GM21737 (cell line): ENCODE measurements at regions not wholly inside any gene's neighbourhood (a gene's known extent, or its start where the extent isn't known, plus 50 kb on each side); places are given as distances from the start of the nearest gene placed in this dataset.

Experiments
- ATAC-seq: cut with Tn5 transposase; IDR thresholded peaks from one replicate; pipeline ENCODE4 v1.9.1; 2021; ENCODE audit warnings: mild to moderate bottlenecking, moderate library complexity; ENCODE audit not compliant: unreplicated experiment

DNA sequence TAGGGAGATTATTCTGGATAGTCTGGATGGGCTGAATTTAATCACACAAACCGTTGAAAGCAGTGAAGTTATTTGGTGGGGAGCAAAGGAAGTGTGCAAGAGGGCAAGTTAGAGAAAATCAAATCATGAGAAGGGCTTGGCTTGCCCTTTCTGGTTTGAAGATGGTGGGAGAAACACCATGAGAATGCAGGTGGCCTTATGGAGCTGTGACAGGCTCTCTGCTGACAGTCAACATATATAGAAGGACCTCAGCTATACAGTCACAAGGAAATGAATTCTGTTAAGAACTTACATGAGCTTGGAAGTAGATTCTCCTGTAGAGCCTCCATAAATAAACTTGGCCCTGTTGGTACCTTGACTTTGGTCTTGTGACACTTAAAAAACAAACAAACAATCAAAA is 72.3 kb downstream of the GMNC start:
- no peak for ATAC-seq

DNA sequence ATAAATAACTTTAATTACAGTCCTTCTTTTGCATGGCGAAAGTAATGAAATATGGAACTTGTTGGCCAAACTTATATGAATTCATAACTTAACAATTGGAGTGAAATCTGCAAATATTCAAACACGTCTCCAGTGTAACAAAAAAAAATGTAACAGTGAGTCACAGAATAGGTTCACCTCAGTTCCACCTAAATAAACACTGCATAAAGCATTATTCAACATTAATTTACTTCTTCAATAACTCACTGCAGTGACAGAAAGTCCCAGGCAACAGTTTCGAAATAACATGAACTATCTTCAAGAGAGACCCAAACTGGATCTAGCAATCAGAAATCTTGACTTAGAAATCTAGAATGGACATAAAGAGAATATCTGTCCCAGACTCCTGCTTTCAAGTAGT is 75.6 kb downstream of the GMNC start:
- ATAC-seq = no peak

DNA sequence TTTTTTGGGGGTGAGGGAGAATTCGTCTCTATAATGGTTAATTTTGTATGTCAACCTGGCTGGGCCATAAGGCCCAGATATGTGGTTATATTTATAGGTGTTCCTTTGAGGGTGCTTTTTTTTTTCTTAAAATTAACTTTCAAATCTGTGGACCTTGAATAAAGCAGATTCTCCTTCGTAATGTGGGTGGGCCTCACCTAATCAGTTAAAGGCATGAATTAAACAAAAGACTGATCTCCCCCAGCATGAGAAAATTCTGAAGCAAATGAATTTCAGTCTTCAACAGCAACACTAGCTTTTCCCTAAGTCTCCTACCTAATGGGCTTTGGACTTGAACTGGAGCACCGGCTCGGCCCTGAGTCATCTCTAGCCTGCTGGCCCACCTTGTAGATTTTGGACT is 77.4 kb downstream of the GMNC start:
- no peak for ATAC-seq

DNA sequence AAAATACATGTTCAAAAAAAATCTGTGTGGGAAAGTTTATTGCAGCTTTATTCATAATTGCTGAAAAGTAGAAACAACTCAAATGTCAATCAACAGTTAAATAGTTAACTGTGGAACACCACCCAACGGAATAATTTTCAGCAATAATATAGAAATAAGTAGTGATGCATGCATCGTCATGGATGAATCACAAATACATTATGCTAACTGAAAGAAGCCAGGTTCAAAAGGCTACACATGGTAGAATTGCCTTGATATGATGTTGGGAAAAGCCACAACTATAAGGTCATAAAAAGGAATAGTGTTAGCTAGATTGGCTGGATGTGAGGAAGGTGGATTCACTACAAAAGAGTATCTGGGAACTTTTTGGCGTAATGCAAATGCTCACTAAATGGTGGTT is 82.0 kb downstream of the GMNC start:
- no peak for ATAC-seq

DNA sequence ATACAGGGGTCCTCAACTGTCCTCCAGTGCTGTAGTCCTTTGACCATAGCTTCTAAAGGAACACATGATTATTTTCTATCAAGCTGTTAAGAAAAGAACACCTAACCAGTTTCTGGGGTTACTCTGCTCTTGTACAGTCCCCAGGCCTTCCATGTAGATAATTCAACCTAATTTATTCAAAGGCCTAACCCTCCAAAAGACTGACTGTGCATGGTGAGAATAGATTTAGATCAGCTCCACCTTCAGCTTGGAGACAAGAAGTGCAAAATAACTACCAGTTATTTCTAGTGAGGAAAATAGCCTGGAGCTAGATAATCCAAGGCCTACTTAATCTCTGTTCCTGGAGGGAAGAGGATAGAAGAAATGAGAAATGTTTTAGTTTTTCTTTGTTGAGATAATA is 87.9 kb downstream of the GMNC start:
- ATAC-seq = no peak

DNA sequence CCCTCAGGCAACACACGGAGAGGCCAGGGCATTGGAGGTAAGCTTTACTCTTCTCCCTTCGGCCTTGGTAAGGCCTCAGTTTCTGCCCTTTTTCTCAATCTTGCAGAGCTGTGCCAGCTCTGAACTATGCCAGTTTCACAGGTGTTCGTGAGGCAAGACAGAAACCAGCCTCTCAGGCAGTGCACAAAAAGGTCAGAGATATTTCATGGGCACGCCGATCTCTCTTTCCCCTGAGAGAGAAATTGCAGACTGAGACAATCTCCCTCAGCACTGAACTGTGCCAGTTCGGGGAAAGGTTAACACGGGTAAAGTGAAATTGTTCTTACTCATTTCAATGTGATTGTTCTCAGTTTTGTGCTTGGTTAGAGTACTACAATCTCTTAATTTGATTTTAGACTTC is 88.5 kb downstream of the GMNC start:
- no peak for ATAC-seq

DNA sequence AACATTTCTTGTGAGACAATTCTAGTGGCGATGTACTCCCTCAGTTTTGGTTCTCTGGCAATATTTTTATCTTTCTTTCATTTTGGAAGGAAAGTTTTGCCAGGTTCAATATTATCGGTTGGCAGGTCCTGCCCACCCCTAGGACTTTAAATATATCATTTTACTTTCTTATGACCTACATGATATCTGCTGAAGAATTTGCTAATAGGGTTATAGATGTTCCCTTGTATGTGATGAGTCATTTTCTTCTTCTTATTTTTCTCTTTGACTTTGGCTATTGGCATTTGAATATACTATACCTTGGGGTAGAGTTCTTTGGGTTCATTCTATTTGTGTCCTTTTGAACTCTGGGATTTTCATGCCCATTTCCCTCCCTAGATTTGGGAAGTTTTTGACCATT is 89.7 kb downstream of the GMNC start:
- ATAC-seq = no peak

DNA sequence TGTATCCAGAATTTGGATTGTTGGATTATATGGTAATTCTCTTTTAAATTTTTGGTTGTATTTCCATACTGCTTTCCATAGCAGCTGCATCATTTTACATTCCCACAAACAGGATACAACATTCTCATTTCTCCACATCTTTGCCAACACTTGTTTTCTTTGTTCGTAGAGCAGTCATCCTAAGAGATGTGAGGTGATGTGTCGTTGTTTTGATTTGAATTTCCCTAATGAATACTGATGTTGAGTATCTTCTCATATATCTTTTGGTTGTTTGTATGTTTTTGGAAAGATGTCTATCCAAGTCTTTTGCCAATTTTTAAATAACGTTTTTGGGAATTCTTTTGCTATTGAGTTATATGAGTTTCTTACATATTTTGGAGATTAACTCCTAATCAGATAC is 93.6 kb downstream of the GMNC start:
- no peak for ATAC-seq

DNA sequence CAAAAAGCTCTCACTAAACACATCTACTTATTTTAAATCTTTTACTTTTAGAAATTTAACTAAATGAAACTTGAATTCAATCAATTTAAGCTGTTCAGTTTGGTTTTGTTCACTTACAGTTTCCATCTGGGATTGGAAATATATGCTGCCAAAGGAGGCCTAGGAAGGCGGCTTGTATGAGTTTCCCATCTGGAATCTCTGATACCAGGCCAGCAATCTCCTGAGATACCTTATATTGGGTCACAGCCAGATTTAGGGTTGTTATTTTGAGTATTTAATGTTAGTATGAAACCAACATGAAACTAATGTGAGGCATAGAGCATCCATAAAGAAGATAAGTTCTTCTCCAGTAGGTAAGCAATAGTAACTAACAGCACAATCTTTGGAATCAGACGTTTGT is 94.6 kb downstream of the GMNC start:
- ATAC-seq = no peak

DNA sequence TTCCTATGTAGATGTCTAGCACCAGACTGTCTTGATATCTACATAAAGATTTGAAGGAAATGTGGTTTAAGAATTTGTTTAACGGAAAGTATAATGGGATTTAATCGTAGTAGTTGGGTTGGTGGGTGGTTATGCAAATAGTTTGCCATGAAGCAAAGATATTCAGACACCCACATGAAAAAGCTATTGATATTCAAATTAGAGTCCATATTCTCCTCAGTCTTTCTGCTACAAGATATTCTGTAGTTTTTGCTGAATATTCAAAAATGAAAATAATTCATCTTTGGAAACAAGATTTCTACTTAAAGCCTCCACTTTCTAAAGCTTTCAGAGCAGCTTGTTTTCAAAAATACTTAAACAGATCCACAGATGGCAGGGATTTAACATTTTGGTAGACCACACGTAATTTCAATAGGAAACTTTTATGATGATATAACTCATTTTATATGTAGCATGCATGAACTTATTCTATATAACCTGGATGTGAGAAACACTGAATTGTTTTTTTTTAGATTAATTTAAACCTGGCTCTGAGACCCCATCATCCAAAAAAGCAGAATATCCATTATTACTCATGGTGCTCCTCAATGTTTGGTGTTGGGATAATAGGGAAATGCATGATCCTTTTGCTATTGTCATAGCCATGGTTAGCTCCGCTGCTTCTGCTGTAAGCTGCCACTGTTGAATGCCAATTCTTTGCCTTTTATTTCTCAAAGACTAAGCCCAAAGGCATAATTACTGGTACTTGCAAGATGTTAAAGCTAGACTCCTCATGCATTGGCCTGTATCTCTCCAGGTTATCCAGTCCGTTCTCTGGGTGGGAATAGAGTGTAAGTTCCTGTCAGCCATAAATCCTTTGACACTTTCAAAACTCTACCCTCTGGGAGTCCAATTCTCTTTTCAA is 98.0 kb downstream of the GMNC start:
- no peak for ATAC-seq

DNA sequence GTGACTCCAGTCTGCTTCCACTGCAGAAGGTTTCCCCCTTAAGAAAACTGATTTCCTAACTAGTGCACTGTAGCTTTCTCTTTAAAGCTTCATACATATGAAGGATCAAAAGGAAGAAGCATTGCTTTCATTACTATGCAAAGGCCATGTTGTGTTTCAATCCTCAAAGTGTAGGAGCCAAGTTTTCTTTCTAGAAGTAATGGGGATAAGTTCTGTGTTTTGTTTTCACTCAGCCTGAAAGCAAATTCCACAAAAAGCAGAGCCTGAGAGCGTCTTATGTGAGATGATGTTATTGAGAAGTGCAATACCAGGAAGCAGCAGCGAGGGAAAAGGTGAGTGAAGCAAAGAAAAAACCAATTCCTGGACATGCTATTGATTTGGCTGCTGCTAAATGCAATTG is 99.7 kb downstream of the GMNC start:
- no peak for ATAC-seq

DNA sequence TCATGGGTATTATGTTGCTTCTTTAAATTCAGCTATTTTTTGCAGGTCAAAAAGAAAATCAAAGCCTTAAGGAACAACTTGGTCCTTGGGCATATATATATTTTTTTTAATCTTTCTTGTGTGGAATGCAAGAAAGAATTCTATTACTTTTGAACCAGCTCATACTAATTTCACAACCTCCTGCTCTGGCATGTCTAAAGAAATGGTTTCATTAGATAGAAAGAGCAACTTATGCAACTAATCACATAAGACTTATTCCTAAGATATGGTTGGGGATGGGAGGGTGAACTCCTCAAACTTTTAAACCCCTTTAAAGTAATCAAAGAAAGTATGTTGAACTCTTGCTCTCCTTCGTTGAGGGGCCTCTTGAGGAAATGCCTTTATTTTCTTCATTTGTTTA is 114.9 kb downstream of the GMNC start:
- ATAC-seq = no peak

DNA sequence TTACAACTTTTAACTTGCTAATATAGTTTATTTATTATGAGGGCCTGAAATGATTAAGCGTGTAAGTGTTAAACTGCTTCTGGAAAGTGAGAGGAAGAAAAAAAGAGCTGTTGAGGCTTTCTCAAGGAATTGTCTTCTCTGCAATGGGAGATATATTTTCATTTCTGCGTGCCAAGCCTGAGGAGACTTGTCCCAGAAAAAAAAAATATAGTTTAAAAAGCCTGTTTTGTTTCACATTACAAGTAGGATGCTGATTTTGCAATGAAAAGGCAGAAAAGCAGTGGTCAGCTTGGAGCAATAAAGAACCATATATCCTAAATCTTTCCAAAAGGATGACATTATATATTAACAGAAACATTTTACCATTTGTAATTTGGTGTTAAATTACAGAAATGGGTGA is 115.5 kb downstream of the GMNC start:
- ATAC-seq = no peak

DNA sequence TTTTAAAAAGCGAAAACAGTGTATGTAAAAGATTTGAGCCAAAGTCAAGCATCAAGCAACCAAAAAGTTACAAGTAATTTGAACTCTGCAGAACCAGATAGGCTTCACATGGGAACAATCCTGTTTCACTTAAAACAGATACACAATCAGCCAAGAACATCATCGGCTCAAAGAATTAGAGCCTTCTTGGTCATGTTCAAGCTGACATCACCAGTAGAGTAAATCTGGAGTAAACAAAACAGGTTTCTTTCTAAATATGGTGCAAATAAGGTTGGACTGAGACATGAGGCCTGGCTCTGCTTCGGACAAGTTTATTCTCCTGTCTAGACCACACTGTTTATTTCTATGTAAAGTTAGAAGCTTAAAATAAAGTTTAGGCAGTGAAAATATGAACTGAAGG is 116.0 kb downstream of the GMNC start:
- ATAC-seq = no peak

DNA sequence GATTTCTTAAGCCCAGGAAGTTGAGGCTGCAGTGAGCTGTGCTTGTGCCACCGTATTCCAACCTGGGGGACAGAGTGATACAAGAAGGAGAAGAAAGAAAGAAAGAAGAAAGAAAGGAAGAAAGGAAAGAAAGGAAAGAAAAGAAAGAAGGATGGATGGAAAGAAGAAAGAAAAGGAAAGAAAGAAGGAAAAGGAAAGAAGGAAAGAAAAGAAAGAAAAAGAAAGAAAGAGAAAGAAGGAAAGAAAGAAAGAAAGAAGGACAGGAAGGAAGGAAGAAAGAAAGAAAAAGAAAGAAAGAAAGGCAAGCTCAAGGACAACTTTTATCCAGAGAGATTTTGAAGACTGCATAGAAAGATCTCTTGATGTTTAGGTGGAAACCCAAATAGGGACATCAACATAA is 120.7 kb downstream of the GMNC start:
- ATAC-seq = no peak

DNA sequence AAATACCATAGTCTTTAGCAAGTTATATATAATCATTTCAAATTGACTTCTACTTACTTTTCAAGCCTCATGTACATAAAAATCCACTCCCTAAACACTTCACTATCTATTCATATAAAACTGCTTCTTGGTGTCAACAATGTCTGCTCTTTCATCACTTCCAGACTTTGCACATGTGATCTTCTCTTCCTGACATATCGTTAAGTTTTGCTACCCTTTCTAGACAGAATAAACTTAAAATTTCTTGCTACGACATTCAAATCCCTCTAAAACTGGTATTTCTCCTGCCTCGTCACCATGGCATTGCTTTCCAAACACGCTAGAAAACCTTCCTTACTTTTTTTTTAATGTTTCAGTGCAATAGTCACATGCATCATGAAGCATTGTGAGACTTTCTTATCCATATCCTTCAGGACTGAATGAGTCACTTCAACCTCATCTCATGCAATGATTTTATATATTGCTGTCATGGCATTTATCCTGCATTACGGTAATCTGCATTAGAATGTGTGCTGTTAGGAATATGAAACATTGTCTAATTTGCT is 122.8 kb downstream of the GMNC start:
- ATAC-seq = no peak

DNA sequence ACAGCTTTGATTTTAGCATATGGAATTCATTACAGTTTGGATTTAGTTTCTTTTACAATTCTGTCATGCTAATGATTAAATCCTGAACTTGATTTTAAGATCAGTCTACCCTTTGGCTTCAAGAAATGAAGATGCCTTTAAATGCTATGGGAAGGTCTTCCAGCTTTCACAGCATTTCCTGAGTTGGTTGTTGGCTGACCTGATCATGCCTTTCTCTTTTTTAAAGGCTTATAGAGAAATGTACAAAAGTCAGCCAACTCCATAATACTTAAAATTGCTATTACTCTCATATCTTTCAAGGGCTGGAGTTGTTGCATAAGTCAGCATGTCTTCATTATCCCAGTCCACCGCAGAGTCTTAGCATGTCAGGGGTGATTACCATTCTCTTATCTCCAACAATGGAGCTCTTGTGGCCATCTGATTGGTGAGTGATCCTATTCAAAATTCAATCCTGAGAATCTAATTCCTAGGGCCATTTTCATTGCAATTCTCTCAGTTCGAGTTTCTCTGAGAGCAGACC is 123.8 kb downstream of the GMNC start:
- ATAC-seq = no peak

DNA sequence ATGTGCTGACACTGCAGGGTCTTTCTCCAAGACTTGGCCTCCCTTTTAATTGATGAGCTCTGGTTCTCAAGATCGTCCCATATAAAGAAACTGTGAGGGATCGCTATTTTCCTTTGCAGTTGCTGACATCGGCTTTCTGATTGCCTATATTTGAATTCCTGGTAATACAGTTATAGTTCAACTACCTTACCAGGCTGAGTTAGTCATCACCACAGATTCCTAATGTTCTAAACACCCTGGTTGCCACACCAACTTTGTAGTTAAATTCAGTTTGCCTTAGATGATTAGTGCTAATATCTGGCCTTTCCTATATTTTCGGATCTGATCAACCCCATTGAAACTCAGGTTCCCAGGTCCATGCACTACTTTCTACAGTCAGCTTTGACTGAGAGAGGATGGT is 125.0 kb downstream of the GMNC start:
- ATAC-seq = no peak

DNA sequence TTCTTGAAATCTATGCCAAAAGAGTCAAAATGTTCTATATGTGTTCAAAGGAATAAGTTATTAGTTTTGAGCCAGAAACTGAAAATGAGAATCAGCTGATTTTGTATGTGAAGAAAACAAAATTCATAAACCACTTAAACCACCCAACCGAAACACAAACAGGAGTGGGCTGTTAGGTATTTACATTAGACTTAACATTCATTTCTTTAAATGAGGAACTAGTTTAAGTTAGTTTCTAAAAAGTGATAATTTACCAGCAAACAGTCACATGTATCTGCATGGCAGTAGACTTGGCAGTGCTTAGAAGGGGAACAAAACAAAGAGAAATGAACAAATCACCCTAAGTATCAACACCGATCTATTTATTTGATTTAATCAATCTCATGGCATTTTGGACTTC is 128.0 kb downstream of the GMNC start:
- ATAC-seq = no peak

DNA sequence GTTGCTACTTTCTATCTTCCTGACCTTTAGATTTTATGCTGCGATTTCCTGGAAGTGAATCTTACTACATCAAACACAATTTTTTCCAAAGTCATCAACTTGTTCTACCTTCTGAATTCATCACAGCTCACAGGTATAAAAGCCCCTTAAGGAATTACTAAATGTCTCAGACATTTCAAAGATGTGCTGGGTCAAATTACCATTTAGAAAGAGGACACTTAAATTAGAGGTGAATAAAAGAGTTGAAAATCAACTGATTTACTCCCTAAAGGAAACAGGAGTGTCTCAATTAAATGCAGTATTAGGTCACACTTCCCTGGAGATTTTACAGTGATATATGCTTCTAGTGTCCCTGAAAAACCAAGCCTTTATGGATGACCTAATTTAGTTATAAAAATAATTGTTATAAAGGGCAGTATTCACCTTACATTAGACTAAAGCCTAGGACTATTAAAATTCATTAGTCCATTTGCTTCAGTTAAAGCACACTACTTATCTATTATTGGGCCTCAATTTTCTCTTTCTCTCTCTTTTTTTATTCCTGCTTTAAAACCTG is 128.8 kb downstream of the GMNC start:
- no peak for ATAC-seq

DNA sequence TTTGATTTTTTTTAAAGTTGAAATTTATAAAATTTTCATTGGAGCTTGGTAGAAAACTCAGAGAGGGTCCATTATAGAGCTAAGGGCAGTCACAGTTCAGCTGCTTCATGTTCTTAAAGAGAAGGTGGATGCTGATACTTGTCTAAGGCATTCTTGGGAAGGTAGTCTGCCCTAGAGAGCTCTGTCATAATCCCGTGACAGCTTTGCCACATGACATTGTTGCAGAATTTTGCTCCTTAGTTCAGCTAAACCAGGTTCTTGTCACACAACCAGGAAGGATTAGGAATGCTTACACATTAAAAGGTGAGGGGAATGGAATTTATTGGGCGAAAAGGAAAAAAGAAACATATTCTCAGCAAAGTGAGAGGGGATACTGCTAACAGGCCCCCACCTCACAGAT is 130.9 kb downstream of the GMNC start:
- ATAC-seq = no peak

DNA sequence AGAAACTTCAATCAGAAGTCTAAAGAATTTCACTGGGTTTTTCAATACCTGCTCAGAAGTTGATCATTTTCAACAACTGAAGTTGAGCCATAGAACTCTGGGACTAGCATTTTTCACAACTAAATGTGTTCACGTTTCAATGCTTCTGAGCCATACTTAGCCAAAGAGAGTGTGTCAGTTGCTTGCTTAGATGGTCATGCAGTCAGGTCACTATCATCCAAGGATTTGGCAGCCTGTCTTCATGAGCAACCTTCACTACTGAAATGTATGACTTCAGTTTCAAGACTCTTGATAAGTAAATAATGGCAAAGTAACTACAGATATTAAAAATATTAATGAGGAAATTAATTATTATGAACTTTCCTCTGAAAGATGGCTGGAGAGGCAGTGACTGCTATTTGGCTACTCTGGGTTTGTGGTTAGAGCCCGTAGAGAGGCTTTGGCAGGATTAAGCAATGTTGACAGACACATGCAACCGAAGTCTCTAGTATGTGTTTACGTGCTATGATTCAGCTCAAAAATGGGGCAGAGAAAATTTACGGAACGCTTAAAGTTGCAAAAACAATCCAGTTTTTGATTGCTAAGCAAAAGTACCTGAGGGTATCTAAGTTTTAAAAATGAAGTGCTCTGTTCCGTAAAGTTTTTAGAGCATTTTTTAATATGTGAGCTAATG is 133.8 kb downstream of the GMNC start:
- ATAC-seq = no peak
